LNCAP (cell line): ENCODE measurements at regions not wholly inside any gene's neighbourhood (a gene's known extent, or its start where the extent isn't known, plus 50 kb on each side); places are given as distances from the start of the nearest gene placed in this dataset.

Source experiments
- TF ChIP-seq, protein P1 (sequence below): fragments of 450-650 bp; IDR thresholded peaks from 2 replicates; pipeline ENCODE4 v1.5.1; 2017; ENCODE audit warnings: mild to moderate bottlenecking

DNA sequence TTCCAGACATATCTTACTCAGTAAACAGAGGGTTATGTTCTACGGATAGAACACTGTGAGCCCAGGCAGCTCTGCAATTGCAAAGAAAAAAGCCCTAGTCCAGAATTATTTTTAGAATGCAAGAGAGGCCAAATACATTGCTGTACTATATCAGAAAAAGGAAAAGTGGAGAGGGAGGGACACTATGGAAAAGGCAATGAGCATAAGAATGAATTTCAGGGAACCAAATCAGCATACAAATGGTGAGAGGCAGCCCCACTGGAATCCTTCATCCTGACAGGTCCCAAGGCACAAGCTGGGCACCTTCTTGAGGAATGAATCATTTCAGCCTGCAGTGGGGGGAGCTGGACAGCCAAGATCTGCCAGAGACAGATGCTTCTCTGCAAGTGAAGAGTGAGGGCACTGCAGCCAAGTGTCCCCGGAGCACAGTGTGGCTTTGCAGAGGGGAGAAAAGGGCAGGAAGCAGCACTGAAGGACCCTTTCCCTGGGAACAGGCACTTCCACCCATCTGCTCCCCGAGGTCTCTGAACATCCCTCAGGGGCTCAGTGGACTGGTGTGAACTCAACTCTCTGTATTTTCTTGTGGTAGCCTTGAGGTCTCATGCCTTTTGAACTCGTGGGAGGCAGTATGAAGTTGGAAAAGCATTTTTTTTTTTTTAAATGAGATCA lies 115.6 kb downstream of the XCL2 start:
- TF ChIP-seq, protein P1, sequence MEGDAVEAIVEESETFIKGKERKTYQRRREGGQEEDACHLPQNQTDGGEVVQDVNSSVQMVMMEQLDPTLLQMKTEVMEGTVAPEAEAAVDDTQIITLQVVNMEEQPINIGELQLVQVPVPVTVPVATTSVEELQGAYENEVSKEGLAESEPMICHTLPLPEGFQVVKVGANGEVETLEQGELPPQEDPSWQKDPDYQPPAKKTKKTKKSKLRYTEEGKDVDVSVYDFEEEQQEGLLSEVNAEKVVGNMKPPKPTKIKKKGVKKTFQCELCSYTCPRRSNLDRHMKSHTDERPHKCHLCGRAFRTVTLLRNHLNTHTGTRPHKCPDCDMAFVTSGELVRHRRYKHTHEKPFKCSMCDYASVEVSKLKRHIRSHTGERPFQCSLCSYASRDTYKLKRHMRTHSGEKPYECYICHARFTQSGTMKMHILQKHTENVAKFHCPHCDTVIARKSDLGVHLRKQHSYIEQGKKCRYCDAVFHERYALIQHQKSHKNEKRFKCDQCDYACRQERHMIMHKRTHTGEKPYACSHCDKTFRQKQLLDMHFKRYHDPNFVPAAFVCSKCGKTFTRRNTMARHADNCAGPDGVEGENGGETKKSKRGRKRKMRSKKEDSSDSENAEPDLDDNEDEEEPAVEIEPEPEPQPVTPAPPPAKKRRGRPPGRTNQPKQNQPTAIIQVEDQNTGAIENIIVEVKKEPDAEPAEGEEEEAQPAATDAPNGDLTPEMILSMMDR, result no peak

DNA sequence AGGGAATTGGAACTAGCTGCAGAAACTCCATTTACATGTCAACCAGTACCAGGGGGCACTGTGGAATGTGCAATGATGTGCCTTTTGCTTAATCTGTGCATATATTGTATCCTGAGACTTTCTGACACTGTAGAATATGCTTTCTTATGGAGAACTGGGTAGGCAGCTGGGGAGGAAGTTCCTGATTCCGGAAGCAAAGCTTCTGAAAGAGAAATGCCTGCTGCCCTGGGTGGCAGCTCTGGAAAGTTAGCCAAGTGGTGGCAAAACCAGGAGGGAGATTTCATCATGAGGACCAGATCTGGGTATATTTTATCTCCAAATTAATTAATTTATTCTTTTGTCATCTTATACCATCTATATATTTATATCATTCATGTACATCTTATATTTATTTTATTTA lies 116.7 kb downstream of the XCL2 start:
- TF ChIP-seq, protein P1, result no peak

DNA sequence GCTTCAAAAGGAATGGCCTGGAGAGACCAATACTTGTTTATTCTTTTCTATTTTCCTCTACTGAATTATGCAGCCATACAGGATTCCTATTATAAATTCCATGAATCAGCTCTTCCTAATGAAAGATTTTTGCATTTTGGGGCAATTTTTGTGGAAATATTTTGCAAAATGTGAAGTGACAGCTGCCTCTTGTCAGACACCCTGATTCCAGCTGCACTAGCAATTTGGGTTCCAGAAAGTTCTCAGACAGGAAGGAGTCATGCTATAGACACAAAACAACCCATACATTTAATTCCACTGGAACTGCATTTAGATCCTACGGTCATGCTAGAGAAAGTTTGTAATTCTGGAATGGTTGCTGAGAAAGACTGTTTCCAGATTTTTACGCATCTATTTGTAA lies 119.5 kb downstream of the XCL2 start:
- TF ChIP-seq, protein P1, result no peak

DNA sequence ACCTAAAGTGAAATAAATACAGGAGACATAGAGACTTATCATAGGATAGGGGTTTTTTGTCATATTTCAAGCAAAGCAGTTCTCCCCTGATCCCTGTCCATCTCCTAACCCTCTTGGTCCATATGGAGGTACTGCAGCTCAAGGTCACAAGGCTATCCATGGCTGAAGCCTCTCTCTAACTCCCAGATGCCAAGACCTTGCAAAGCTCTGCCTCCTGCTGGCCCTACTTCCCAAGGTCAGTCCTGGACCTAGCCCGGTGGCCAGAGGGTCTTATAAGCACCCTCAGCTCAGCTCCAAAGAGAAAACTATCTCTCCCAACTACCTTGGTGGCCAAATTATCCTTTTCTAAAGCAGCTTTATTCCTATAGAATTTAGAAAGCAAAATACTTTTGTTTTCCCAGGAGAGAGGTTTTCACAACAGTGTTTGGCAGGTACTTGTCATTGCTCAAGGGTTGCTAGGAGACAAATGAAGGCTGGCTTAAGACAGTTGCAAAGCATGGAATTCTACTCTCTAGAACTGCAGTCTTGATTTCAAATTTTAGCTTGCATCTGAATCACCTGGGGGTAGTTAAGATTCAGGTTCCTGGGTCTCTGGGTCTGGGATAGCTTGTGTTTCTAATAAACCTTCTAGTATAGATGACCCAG lies 121.5 kb downstream of the XCL2 start:
- TF ChIP-seq, protein P1, result no peak

DNA sequence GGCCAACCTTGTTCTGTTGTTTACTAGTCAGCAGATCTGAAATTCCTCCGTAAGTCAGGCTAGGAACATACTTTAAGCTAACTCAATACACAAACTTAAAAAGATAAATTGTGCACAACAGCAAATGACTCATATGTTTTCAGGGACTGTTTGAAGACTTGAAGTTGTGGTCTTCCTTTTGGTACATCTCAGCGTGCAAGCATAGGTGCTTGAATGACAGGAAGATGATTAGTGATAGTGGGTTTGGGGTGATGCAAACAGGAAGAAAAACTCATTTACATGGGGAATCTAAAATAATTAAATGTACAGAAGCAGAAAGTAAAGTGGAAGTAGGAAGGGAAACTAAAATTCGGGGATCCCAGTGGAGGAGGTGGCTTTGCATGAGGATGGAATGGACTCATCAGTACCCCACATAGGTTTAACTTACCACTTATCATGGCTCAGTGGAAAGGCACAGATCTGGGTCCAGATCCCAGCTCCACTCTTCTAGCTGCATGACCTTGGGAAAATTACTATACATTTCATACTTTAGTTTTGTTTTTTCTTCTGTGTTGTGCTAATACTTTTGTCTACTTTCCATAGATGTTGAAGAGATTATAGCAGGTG lies 122.3 kb downstream of the XCL2 start:
- TF ChIP-seq, protein P1, result no peak

DNA sequence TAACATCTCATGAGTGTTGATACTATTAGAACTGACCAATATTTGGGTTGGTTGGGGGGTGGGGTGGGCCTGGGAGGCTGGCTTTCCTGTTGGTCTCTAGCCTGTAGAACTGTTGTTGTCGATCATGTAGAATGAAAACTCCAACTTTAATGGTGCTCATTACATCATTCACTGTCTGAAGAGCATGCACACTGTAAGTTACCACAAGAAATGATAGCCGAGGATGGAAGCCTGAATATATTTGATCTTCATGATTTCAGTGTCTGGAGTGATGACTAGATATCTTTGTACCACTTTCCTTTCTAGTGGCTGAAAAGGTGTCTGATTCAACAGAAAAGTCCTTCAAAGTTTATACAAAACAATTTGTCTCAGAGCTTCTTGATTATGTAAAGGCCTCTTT lies 123.6 kb downstream of the XCL2 start:
- TF ChIP-seq, protein P1, result no peak

DNA sequence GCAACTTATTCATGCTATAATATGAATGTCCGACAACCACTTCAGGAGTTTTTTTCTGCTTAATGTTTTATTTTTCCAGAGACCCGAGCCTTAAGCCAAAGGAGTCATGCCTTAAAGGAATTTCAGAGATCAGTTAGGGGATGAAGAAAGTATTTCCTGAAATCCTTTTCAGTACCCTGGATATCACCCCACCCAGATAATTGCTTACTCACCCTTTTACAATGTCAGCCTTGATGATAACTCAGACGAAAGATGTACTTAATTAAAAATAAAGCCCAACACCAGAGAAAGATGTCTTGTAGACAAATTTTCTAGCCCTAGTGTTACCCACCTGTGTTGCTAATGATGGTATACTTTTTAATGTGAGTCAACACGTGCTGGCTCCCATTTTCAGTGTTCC lies 124.1 kb downstream of the XCL2 start:
- TF ChIP-seq, protein P1, result no peak
